WERI-Rb-1 (cell line): ENCODE measurements at regions not wholly inside any gene's neighbourhood (a gene's known extent, or its start where the extent isn't known, plus 50 kb on each side); places are given as distances from the start of the nearest gene placed in this dataset.

ENCODE experiments used
- DNase-seq: peaks from one replicate; pipeline ENCODE4 v3.0.0-alpha.2; 2020
- H3K27ac ChIP-seq: fragments of 250-450 bp; sonication (Bioruptor Pico); 2 replicates; pipeline ENCODE4 v1.5.1; 2020; ENCODE audit warnings: mild to moderate bottlenecking, moderate library complexity
- H3K27me3 ChIP-seq: fragments of 250-450 bp; sonication (Bioruptor Pico); 2 replicates; pipeline ENCODE4 v1.5.1; 2021; ENCODE audit warnings: mild to moderate bottlenecking, low read depth, moderate library complexity; ENCODE audit not compliant: insufficient read depth, severe bottlenecking
- H3K36me3 ChIP-seq: fragments of 250-450 bp; sonication (Bioruptor Pico); 2 replicates; pipeline ENCODE4 v1.5.1; 2020; ENCODE audit warnings: mild to moderate bottlenecking, moderate library complexity
- H3K4me3 ChIP-seq: 2 replicates; pipeline ENCODE4 v1.5.1; 2011; ENCODE audit warnings: low read depth, mild to moderate bottlenecking, control low read depth, low read length
- H3K9me3 ChIP-seq: fragments of 250-450 bp; sonication (Bioruptor Pico); 2 replicates; pipeline ENCODE4 v1.5.1; 2021; ENCODE audit warnings: mild to moderate bottlenecking, moderate library complexity; ENCODE audit not compliant: severe bottlenecking
- TF ChIP-seq, protein P1 (sequence below): IDR thresholded peaks from 2 replicates; pipeline ENCODE4 v1.5.1; 2011; ENCODE audit warnings: low read depth, mild to moderate bottlenecking, control low read depth, inconsistent platforms, low read length

DNA sequence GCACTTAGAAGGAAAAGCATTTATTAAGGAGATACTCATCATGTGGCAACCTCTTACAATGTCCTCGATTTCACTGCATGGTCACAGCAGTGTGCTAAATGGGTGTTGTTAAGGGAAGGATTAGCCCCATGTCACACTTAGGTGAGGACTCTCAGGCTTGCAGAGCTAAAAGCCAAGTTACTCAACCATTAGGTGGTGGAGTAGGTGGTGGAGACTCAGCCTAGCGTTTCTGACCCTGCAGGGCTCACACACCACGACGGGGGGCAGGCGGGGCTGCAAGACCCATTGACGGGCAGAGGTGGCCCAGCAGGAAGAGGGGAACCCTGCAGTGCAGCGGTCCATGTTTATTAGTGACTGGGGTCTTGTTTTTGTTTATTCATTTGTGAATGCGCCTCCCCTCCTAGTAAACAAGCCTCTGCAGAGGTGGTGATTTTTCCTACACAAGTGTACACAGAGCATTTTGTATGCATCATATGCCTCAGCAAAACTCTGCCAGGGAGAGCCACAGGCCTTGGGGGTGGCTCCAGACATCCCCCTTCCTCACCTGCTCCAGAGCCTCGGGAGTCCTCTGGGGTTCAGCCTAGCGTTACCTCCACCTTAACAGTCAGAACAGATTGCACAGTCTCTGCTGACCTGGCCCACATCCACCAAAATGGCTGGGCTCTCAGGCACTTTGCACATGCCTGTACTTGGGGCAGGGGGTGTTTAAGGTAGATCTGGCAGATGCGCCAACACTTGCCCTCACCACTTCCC is 216.7 kb downstream of the C16orf95 start:
- no peak for DNase-seq
- TF ChIP-seq, protein P1, sequence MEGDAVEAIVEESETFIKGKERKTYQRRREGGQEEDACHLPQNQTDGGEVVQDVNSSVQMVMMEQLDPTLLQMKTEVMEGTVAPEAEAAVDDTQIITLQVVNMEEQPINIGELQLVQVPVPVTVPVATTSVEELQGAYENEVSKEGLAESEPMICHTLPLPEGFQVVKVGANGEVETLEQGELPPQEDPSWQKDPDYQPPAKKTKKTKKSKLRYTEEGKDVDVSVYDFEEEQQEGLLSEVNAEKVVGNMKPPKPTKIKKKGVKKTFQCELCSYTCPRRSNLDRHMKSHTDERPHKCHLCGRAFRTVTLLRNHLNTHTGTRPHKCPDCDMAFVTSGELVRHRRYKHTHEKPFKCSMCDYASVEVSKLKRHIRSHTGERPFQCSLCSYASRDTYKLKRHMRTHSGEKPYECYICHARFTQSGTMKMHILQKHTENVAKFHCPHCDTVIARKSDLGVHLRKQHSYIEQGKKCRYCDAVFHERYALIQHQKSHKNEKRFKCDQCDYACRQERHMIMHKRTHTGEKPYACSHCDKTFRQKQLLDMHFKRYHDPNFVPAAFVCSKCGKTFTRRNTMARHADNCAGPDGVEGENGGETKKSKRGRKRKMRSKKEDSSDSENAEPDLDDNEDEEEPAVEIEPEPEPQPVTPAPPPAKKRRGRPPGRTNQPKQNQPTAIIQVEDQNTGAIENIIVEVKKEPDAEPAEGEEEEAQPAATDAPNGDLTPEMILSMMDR, result no peak
- no peak overlapping the region for H3K4me3 ChIP-seq
- no peak overlapping the region for H3K27ac ChIP-seq
- H3K36me3 ChIP-seq, result no peaks in the 10 kb centered on the region
- no peaks in the 10 kb centered on the region for H3K27me3 ChIP-seq
- no peaks in the 10 kb centered on the region for H3K9me3 ChIP-seq

DNA sequence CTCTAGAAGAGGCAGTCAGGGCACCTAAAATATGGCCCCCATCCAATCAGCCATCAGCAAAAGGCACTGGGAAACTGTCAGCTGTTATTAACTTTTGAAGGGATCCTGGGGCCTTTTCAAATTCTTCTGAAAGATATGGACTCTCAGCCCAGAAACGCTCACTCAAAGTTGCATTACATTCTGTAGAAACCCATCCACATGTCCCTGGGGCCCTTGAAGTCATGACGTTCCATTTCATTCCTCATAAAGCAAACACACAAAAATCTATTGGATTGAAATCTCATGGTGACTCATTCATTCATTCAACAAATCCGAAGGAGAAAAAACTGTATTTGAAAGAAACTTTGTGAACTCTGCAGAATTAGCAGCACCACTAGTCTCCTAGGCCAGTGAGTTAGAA is 215.3 kb downstream of the C16orf95 start:
- Histone ChIP-seq H3K27ac (no peak overlapping the region), H3K9me3 (no peaks in the 10 kb centered on the region), H3K27me3 (no peaks in the 10 kb centered on the region), H3K36me3 (no peaks in the 10 kb centered on the region), H3K4me3 (no peak overlapping the region)
- TF ChIP-seq, protein P1, result no peak
- no peak for DNase-seq

DNA sequence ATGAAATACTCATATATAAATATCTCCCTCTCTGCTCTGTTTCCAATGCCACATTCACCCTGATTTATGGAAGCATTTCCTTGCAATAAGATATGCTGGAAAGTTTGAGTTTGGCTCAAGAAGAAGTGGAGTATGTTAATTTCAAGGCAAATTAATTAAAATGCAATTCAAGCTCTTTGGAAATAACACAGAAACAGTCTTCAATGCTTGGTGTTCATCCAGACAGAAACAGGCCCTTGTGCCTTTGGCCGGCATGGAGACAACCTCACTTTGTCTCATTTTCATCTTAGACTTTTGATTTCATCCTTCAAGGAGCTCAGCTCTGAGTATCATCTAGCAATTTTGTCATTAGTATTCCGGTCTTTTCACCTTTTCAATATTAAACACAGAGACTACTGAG is 210.0 kb downstream of the C16orf95 start:
- no peak overlapping the region for H3K27ac ChIP-seq
- H3K36me3 ChIP-seq, result no peaks in the 10 kb centered on the region
- no peaks in the 10 kb centered on the region for H3K27me3 ChIP-seq
- H3K4me3 ChIP-seq, result no peak overlapping the region
- DNase-seq, result no peak
- TF ChIP-seq, protein P1, result no peak
- H3K9me3 ChIP-seq, result no peaks in the 10 kb centered on the region

DNA sequence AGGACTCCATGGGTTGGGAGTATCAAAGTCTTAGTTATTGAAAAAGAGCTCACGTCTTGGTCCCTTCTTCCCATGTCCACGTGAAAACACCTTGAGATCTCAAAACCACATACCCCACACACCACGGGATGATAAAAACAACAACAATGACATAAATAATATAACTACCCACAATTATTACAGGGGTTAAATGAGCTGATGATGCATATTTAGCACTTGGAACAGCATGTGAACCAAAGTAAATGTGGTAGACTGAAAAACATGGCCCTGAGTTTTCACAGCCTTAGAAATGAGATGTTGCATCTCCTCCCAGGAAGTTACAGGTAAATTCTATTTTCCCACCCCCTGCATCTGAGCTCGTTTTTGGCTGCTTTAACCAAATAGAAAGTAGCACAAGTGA is 208.9 kb downstream of the C16orf95 start:
- H3K27me3 ChIP-seq, result no peaks in the 10 kb centered on the region
- H3K27ac ChIP-seq, result no peak overlapping the region
- TF ChIP-seq, protein P1, result no peak
- no peak for DNase-seq
- H3K9me3 ChIP-seq, result no peaks in the 10 kb centered on the region
- no peaks in the 10 kb centered on the region for H3K36me3 ChIP-seq
- H3K4me3 ChIP-seq, result no peak overlapping the region

DNA sequence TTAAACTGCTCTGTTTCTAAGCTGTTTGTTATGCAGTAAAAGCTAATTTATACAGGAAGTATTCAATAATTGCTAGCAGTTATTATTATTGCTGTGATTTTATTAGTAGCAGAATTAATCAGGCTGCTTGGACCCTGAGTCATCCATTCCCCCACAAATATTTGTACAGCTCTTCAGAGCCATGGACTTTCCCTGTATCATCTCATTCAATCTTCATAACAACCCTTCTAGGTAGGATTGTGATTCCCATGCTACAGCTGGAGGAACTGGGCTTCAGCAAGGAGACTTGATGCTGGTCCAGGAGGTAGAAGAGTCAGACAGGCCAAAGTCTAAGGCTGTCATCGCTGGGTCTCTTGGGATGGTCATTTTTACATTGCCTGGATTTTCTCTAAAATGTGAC is 208.3 kb downstream of the C16orf95 start:
- Histone ChIP-seq H3K4me3 (no peak overlapping the region), H3K27ac (no peak overlapping the region), H3K9me3 (no peaks in the 10 kb centered on the region), H3K36me3 (no peaks in the 10 kb centered on the region), H3K27me3 (no peaks in the 10 kb centered on the region)
- no peak for DNase-seq
- TF ChIP-seq, protein P1, result no peak

DNA sequence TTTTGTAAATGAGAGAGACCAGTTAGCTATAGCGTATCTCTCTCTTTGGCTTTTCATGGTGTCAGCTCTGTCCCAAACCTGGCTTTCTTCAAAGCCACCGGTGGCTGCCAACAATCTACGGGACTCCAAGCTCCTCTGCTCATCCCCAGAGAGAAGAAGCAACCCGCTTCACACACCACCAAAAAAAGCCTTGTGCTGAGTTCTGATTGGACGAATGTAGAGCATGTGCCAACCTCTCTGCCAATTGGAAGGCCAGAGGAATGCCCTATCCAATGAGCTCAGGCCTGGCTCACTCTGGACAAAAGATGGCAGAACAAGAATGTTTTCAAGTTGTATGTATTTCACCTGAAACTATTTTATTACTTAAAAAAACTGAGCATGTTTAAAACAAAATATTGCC is 202.4 kb downstream of the C16orf95 start:
- no peak for DNase-seq
- Histone ChIP-seq H3K4me3 (no peak overlapping the region), H3K27me3 (no peaks in the 10 kb centered on the region), H3K9me3 (no peaks in the 10 kb centered on the region), H3K27ac (no peak overlapping the region), H3K36me3 (no peaks in the 10 kb centered on the region)
- TF ChIP-seq, protein P1, result no peak
